HepG2 (cell line): ENCODE measurements at regions not wholly inside any gene's neighbourhood (a gene's known extent, or its start where the extent isn't known, plus 50 kb on each side); places are given as distances from the start of the nearest gene placed in this dataset.

Experiments
- ATAC-seq: fragments of 200-7000 bp; cut with Tn5 transposase; 3 replicates; pipeline ENCODE4 v1.9.1; 2020; ENCODE audit warnings: mild to moderate bottlenecking, moderate library complexity
- BruUV-seq: library from RNA; stranded (reverse); fragments of 400-500 nt; replicated peaks from 2 replicates; lab custom pipeline; 2021; lab: Mats Ljungman, UMichigan
- CTCF ChIA-PET: fragments of 300-600 bp; formaldehyde crosslinking; extraction: SDS; loops from one replicate; lab custom pipeline; 2021; ENCODE audit warnings: low total read pairs, inconsistent platforms, low intra/inter-chr PET ratio; lab: Yijun Ruan, JAX
- POLR2A ChIA-PET: fragments of 350-600 bp; sonication (Branson Sonifier 250); formaldehyde crosslinking; loops from one replicate; lab custom pipeline; 2020; ENCODE audit warnings: antibody characterized with exemption, inconsistent platforms; lab: Yijun Ruan, JAX
- DNase-seq: peaks from one replicate; pipeline ENCODE4 v3.0.0-alpha.2; 2015; ENCODE audit warnings: low spot score
- FAIRE-seq: peaks from 3 replicates; lab custom pipeline; 2011; peaks lifted over from hg19 to GRCh38; lab: Jason Lieb, UNC
- H2AFZ ChIP-seq: one replicate; pipeline ENCODE4 v1.6.1; 2011; ENCODE audit warnings: low read length, inconsistent platforms
- H3K27ac ChIP-seq: fragments of 300-600 bp; 3 replicates; pipeline ENCODE4 v1.8.0; 2011; ENCODE audit warnings: mixed run types, mild to moderate bottlenecking, mixed read lengths, low read length, inconsistent platforms; ENCODE audit not compliant: insufficient read depth; ENCODE audit errors: extremely low read length
- H3K27me3 ChIP-seq, 2 experiments: fragments of 200-600 bp in 1 of 2; 2 replicates in 1 of 2; 3 replicates in 1 of 2; pipeline versions ENCODE4 v1.6.0 to v1.8.0; 2011; ENCODE audit warnings: low read length in 2 of 2, mild to moderate bottlenecking in 2 of 2, moderate library complexity in 2 of 2, inconsistent platforms in 1 of 2; ENCODE audit not compliant: insufficient read depth in 2 of 2, control insufficient read depth in 1 of 2
- H3K36me3 ChIP-seq, 2 experiments: fragments of 200-600 bp in 1 of 2; replicated peaks in 1 of 2; 2 replicates in 1 of 2; 3 replicates in 1 of 2; pipeline versions ENCODE4 v1.5.1 to v1.8.0; 2011; ENCODE audit warnings: low read length in 2 of 2, inconsistent platforms in 1 of 2; ENCODE audit not compliant: insufficient read depth in 2 of 2, control insufficient read depth in 1 of 2
- H3K4me1 ChIP-seq: 2 replicates; pipeline ENCODE4 v1.5.1; 2012; ENCODE audit warnings: low read length, inconsistent platforms; ENCODE audit not compliant: insufficient read depth
- H3K4me2 ChIP-seq: 2 replicates; pipeline ENCODE4 v1.6.0; 2011; ENCODE audit warnings: low read depth, low read length, inconsistent platforms
- H3K4me3 ChIP-seq, 3 experiments: fragments of 200-600 bp in 1 of 3; sonication (generic), shearing (Covaris generic) in 1 of 3; replicated peaks in 1 of 3; 2 replicates each; pipeline ENCODE4 v1.5.1; 2011 to 2016; ENCODE audit warnings: low read length in 3 of 3, inconsistent platforms in 2 of 3, low read depth in 2 of 3, mild to moderate bottlenecking in 2 of 3, control low read depth in 1 of 3, mixed read lengths in 1 of 3; ENCODE audit not compliant: insufficient read depth in 1 of 3
- H3K79me2 ChIP-seq: one replicate; pipeline ENCODE4 v1.6.1; 2011; ENCODE audit warnings: low read length, inconsistent platforms; ENCODE audit not compliant: insufficient read depth
- H3K9ac ChIP-seq: 2 replicates; pipeline ENCODE4 v1.6.0; 2011; ENCODE audit warnings: mild to moderate bottlenecking, low read depth, low read length, inconsistent platforms; ENCODE audit not compliant: insufficient read depth
- H3K9me3 ChIP-seq: 2 replicates; pipeline ENCODE4 v1.5.1; 2012; ENCODE audit warnings: mild to moderate bottlenecking, low read length
- H4K20me1 ChIP-seq: 2 replicates; pipeline ENCODE4 v1.6.0; 2011; ENCODE audit warnings: inconsistent platforms, mild to moderate bottlenecking, low read length, moderate library complexity; ENCODE audit not compliant: insufficient read depth
- ARID2 ChIP-seq: sonication (generic); formaldehyde crosslinking; IDR thresholded peaks from 2 replicates; pipeline ENCODE4 v1.8.1; 2022; ENCODE audit warnings: mild to moderate bottlenecking, missing genetic modification reagents, borderline replicate concordance
- ETV6 ChIP-seq: sonication (generic); formaldehyde crosslinking; conservative IDR thresholded peaks from 2 replicates; pipeline ENCODE4 v1.4.0; 2020; ENCODE audit warnings: missing genetic modification reagents
- HIVEP1 ChIP-seq: sonication (generic); formaldehyde crosslinking; IDR thresholded peaks from 2 replicates; pipeline ENCODE4 v1.4.0; 2020; ENCODE audit warnings: mild to moderate bottlenecking, missing genetic modification reagents
- HNRNPL ChIP-seq: fragments of 200-400 bp; formaldehyde crosslinking; IDR thresholded peaks from 2 replicates; pipeline ENCODE4 v1.6.1; 2017; ENCODE audit warnings: mild to moderate bottlenecking, low read depth, low read length
- IKZF1 ChIP-seq: fragments of 450-650 bp; IDR thresholded peaks from 2 replicates; pipeline ENCODE4 v1.7.1; 2016
- IKZF4 ChIP-seq: sonication (generic); formaldehyde crosslinking; IDR thresholded peaks from 2 replicates; pipeline ENCODE4 v1.5.1; 2020; ENCODE audit warnings: borderline replicate concordance, mild to moderate bottlenecking, low read depth, missing genetic modification reagents; ENCODE audit errors: not compliant biosample characterization
- KDM2A ChIP-seq: sonication (generic); formaldehyde crosslinking; IDR thresholded peaks from 2 replicates; pipeline ENCODE4 v1.4.0; 2020; ENCODE audit warnings: low read depth, missing genetic modification reagents, borderline replicate concordance
- KLF9 ChIP-seq: IDR thresholded peaks from 2 replicates; pipeline ENCODE4 v1.6.1; 2016; ENCODE audit warnings: low read depth
- MTA1 ChIP-seq: sonication (generic); formaldehyde crosslinking; IDR thresholded peaks from 2 replicates; pipeline ENCODE4 v1.4.0; 2020; ENCODE audit warnings: missing genetic modification reagents, mild to moderate bottlenecking, borderline replicate concordance
- NKX3-1 ChIP-seq: sonication (generic); formaldehyde crosslinking; IDR thresholded peaks from 2 replicates; pipeline ENCODE4 v1.5.0; 2020; ENCODE audit warnings: missing genetic modification reagents
- SMC3 ChIP-seq: IDR thresholded peaks from 2 replicates; pipeline ENCODE4 v1.6.1; 2011; ENCODE audit warnings: low read length, improper control_type of control experiment
- SRY ChIP-seq: sonication (generic); formaldehyde crosslinking; IDR thresholded peaks from 2 replicates; pipeline ENCODE4 v1.8.0; 2022; ENCODE audit warnings: mild to moderate bottlenecking, missing genetic modification reagents
- TEAD2 ChIP-seq: sonication (generic); formaldehyde crosslinking; IDR thresholded peaks from 2 replicates; pipeline ENCODE4 v1.9.0; 2021; ENCODE audit warnings: missing genetic modification reagents
- ZNF282 ChIP-seq: fragments of 450-650 bp; IDR thresholded peaks from 2 replicates; pipeline ENCODE4 v1.6.1; 2018; ENCODE audit not compliant: partially characterized antibody
- ZNF333 ChIP-seq: sonication (generic); formaldehyde crosslinking; IDR thresholded peaks from 2 replicates; pipeline ENCODE4 v1.4.0; 2020; ENCODE audit warnings: mild to moderate bottlenecking, missing genetic modification reagents, borderline replicate concordance
- ZNF574 ChIP-seq: sonication (generic); formaldehyde crosslinking; IDR thresholded peaks from 2 replicates; pipeline ENCODE4 v1.4.0; 2020; ENCODE audit warnings: missing genetic modification reagents
- ZNF740 ChIP-seq: sonication (generic); formaldehyde crosslinking; IDR thresholded peaks from 2 replicates; pipeline ENCODE4 v1.4.0; 2020; ENCODE audit warnings: missing genetic modification reagents
- ZNF792 ChIP-seq: IDR thresholded peaks from 2 replicates; pipeline ENCODE4 v1.6.1; 2016
- WGBS: methylation state at CpG from one replicate; pipeline ENCODE4 v1.1.6; 2017; ENCODE audit warnings: low lambda C conversion rate; 5-methylcytosine and 5-hydroxymethylcytosine counted together
- in situ Hi-C: cut with HindIII; loops from 2 replicates; pipeline ENCODE4 v1.10.0; 2017; ENCODE audit warnings: low pct_unique_long_range_greater_than_20kb; ENCODE audit not compliant: extremely low pct_ligation_motif_present
- intact Hi-C: fragments of 100-400 bp; cut with micrococcal nuclease; formaldehyde crosslinking; loops from one replicate; pipeline ENCODE4 v1.10.0; 2022; ENCODE audit not compliant: unreplicated experiment

- Histone ChIP-seq H3K9ac (no peak overlapping the region), H3K4me3 (no peak overlapping the region), H4K20me1 (no peaks in the 10 kb centered on the region), H3K4me2 (no peak overlapping the region), H3K27ac (no peak overlapping the region), H3K9me3 (no peaks in the 10 kb centered on the region)
- ATAC-seq (no peak), DNase-seq (no peak)
- BruUV-seq: no TSS peak
- TF ChIP-seq HNRNPL (no peak), ZNF740 (CRISPR knock-in tag) (no peak), MTA1 (CRISPR knock-in tag) (no peak), ZNF792 (CRISPR knock-in tag) (no peak), ARID2 (CRISPR knock-in tag) (no peak), ZNF282 (no peak), SMC3 (no peak), IKZF4 (CRISPR knock-in tag) (no peak), NKX3-1 (CRISPR knock-in tag) (no peak), ZNF574 (no peak), ZNF333 (CRISPR knock-in tag) (no peak), ETV6 (CRISPR knock-in tag) (no peak), KLF9 (CRISPR knock-in tag) (no peak), SRY (CRISPR knock-in tag) (no peak), IKZF1 (no peak), TEAD2 (no peak), KDM2A (CRISPR knock-in tag) (no peak), HIVEP1 (CRISPR knock-in tag) (no peak)
- TF ChIP-seq, all 625 proteins: peak for 0
- POLR2A ChIA-PET: no interaction called here
- FAIRE-seq: no peak
- CTCF ChIA-PET: no interaction called here
- Histone ChIP-seq H3K4me1 (no peaks in the 10 kb centered on the region), H3K27me3 (no peaks in the 10 kb centered on the region), H2AFZ (no peak overlapping the region), H3K36me3 (no peaks in the 10 kb centered on the region), H3K79me2 (no peaks in the 10 kb centered on the region)
- in situ Hi-C loops (no loop called here), intact Hi-C loops (no loop called here)
- WGBS: 3% methylated on average over 4 of the region's 4 CpGs
Observed at GRCh38 chr3:74906181-74906580, 291.7 kb upstream of the CNTN3 start.
